ENCODE measurements at regions not wholly inside any gene's neighbourhood (a gene's known extent, or its start where the extent isn't known, plus 50 kb on each side); places are given as distances from the start of the nearest gene placed in this dataset.

DNA sequence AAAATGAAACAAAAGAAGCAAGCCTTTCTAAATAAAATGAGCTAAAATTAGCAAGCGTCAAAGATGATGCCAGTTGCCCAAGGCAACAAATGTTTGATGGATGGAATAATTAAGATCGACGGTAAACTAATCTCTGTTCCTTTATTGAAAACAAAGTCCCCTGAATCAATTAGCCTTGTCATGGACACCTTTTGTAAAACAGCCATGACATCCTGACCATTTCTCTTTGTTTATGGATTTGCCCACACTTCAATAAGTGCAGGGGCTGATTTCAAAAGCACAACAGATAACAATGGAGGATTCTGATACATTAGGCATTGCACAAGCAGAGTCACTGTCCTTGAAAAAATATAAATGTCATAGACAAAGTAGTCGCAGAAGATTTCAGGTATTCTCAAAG lies 160.1 kb upstream of the HNRNPA3 start:
- TF ChIP-seq, protein P1, sequence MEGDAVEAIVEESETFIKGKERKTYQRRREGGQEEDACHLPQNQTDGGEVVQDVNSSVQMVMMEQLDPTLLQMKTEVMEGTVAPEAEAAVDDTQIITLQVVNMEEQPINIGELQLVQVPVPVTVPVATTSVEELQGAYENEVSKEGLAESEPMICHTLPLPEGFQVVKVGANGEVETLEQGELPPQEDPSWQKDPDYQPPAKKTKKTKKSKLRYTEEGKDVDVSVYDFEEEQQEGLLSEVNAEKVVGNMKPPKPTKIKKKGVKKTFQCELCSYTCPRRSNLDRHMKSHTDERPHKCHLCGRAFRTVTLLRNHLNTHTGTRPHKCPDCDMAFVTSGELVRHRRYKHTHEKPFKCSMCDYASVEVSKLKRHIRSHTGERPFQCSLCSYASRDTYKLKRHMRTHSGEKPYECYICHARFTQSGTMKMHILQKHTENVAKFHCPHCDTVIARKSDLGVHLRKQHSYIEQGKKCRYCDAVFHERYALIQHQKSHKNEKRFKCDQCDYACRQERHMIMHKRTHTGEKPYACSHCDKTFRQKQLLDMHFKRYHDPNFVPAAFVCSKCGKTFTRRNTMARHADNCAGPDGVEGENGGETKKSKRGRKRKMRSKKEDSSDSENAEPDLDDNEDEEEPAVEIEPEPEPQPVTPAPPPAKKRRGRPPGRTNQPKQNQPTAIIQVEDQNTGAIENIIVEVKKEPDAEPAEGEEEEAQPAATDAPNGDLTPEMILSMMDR (conservative IDR thresholded peaks at IDR 0.05 in 1 of 2, IDR thresholded peaks at IDR 0.05 in 1 of 2; ENCODE audit: extremely low read depth in 1 of 2, insufficient read depth in 1 of 2, low read depth in 1 of 2, low read length in 2 of 2), result no peak
- no peak for TF ChIP-seq EZH2 (IDR thresholded peaks at IDR 0.05; ENCODE audit: borderline replicate concordance, low read length)
